ENCODE measurements at regions not wholly inside any gene's neighbourhood (a gene's known extent, or its start where the extent isn't known, plus 50 kb on each side); places are given as distances from the start of the nearest gene placed in this dataset.

- DNase-seq (ENCODE audit: low read depth in 2 of 2): no peak
These were observed 740.3 kb upstream of the HS6ST1 start for GRCh38 chr2:129058981-129059380.

DNA sequence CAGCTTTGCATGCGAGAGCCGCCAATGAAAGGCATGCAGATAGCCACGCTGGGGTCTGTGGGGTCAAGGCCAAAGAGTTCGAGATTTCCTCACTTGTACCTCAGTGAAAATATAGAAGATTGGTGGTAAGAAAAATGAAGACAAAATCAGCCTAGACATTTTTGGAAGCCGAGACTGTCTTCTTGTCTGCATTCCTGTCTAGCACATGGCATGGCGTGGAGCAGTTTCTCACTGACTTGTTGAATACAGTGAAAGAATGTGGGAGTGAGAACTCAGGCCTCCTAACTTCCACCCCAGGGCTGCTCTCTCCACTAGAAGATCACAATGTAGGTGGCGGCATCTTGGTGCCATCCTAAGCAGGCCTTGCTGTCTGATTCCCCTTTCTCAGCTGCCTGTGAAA is 740.8 kb upstream of the HS6ST1 start:
- no peak for DNase-seq (ENCODE audit: low read depth in 2 of 2)

DNA sequence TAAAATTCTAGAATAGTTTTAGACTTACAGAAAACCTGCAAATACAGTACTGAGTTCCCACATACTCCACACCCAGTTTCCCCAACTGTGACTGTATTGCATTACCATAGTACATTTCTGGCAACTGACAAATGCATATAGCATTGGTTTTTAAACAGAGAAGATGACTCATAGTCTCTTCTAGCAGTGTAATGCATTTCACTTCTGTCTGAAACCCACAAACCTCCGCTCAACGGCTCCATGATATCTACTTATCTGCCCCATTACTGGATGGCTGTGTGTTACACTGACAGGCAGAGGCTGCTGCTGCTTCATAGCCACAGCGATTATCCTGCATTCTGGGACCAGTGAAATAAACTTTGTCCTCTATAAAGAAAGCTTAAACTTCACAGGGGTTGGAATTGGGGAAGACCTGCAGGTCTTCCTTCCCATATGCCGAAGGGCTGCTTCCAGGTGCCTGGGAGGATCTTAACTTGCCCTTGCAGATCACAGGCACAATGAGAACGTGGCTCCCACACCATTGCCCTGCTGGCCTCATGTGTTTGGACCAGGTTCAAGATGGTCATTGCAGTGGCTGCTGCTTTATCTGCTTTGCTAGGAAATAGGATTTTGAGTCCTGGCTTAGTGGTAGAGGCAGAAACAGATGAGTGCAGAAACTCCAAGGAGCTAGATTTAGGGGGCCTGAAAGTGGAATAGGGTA is 742.6 kb upstream of the HS6ST1 start:
- DNase-seq (ENCODE audit: low read depth in 2 of 2): no peak

DNA sequence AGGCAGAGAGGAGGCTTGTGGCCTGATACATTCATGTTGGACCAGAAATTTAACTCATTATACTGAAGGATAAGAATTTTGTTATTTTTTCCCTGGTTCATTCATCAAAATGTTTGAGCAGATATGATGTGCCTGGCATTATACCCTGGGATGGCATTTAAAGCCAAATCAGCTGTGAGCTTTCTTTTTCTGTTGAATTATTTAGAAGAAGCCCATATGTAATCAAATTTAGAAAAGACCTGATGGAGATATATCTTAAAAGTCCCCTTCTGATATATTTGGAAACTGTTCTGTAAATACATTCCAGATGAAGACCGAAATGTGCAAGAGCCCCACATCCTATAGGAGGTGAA is 743.1 kb upstream of the HS6ST1 start:
- DNase-seq (ENCODE audit: low read depth in 2 of 2): no peak

DNA sequence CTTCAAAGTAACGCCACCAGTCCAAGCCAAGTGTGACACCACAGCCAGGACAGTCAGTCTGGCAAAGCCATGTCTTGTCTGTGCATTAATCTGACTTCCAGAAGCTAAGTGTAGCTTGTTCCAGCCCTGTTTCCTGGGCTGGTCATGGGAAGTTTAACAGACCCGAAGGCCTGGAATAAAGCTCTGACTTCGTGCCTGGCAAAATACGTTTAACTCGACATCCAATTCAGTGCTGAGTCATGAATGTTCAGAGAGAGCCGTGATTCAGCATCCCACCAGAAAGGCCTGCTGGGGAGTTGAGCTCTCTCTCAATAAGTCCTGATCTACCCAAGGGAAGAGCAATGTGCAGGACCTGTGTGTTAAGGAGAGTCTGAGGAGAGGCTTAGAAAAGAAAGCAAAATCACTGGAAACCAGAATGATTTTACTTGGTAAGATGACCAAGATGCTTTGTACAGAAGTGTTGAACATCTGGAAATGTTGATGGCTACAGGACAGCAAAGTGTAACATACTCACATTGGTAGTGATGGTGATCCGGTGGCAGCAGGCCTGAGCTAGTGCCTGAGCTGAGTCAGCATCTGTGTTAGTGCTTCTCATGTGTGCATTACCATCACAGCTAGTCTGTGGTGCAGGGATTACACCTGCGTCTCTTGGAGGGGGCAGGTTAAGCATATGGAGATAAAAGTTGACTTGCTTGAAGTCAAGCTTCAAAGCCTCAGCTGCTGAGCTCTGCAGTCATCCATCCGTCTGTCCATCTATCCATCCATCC is 743.7 kb upstream of the HS6ST1 start:
- DNase-seq (ENCODE audit: low read depth in 2 of 2): no peak

- DNase-seq (ENCODE audit: low read depth in 2 of 2): no peak
These were observed 748.4 kb upstream of the HS6ST1 start for GRCh38 chr2:129067070-129067469.

DNA sequence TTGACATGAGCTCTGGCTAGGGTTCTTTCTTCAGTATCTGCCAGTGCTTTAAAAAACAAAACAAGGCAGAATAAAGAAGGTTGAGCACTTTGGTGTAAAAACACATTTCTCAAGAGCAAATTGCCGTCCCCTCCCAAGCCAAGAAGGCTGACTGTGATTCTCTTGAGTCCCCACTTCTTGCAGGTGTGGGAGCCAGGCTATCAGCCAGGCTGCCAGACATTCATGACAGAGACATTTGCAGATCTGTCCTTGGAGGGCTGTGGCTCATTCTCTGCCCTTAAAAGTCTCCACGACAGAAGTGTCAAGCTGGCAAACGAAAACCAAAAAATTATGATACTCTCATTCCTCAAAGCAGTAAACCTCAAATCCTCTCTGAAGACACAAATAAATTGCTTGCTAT is 749.3 kb upstream of the HS6ST1 start:
- DNase-seq (ENCODE audit: low read depth in 2 of 2): no peak

GRCh38 chr2:129068543-129068942 is 749.9 kb upstream of the HS6ST1 start:
- DNase-seq (ENCODE audit: low read depth in 2 of 2): no peak

DNA sequence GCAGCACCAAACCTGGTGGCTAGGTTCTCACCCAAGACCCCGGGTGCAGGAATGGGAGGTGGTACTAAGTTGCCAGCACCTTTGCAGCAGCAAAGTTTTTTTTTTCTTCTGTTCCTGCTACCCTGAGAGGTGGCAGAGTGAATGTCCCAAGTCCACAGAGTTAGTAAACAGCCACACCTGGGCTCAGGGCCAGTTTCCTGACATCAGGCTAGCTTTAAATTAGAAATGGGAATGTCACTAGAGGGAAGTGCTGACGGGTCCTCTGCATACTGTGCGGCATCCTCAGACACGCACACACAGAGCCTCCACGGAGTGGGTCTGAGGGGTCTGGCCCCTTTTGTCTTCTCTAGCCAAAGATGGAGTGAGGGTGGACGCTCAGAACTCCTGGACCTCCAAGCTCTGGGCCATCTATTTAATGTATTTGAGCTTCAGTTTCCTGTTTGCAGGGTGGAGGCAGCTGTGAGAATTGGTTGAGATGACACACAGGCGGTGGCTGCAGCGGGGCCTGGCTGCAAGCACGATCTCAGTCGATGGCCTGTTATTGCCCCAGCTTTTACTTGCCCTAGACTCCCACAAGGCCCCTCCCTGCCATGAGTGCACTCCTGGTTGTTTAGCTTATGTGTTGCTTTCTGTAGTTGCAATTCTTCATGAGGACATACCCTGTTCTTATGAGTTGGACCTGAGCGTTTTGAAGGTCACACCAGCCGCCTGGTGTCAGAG is 751.4 kb upstream of the HS6ST1 start:
- DNase-seq (ENCODE audit: low read depth in 2 of 2): no peak

DNA sequence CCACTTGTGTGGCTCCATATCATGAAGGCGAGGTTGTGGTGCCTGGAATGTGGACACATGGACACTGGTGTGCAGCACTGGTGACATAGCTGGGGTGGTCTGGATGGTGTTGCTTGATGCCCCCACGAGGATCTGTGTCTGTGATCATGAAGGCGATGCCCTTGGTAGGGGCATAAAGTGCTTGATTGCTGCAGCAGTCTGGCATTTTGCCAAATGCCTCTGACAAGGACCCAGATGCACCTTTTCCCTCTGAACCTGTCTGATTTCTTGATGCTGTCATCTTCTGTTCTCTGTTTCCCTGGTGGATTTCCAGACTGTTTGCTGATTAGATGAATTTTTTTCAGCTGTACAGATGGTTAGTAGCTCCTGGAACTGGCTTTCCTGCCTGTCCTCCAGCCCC is 752.0 kb upstream of the HS6ST1 start:
- no peak for DNase-seq (ENCODE audit: low read depth in 2 of 2)

GRCh38 chr2:129071531-129071930 is 752.9 kb upstream of the HS6ST1 start:
- no peak for DNase-seq (ENCODE audit: low read depth in 2 of 2)

GRCh38 chr2:129074298-129074920 is 755.7 kb upstream of the HS6ST1 start:
- DNase-seq (ENCODE audit: low read depth in 2 of 2): no peak

- DNase-seq (ENCODE audit: low read depth in 2 of 2): no peak
These were observed 759.9 kb upstream of the HS6ST1 start for GRCh38 chr2:129078548-129078947.

- DNase-seq (ENCODE audit: low read depth in 2 of 2): no peak
These were observed 762.2 kb upstream of the HS6ST1 start for GRCh38 chr2:129080715-129081476.

GRCh38 chr2:129085386-129085785 is 766.7 kb upstream of the HS6ST1 start:
- DNase-seq (ENCODE audit: low read depth in 2 of 2): no peak

GRCh38 chr2:129087133-129087813 is 768.6 kb upstream of the HS6ST1 start:
- no peak for DNase-seq (ENCODE audit: low read depth in 2 of 2)

GRCh38 chr2:129091620-129092019 is 773.0 kb upstream of the HS6ST1 start:
- no peak for DNase-seq (ENCODE audit: low read depth in 2 of 2)

- no peak for DNase-seq (ENCODE audit: low read depth in 2 of 2)
These were observed 774.3 kb upstream of the HS6ST1 start for GRCh38 chr2:129092956-129093355.

DNA sequence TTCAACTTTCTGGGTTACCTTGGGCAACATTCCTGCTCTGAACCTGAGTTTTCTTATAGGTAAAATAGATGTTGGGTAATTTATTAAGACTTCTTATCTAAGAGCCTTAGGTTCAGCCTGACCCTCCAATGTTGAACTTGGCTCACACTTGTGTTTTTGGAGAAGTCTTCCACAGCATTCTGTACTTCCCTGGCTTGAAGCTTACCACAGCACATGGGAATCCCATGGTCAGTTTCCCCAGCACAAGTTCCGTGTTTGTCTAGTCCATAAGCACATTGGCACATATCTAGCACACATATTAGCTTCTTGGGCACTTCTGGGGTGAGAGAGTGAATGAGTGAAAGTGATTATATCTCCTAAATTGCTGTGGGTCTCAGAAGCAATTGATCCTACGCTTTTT is 782.5 kb upstream of the HS6ST1 start:
- no peak for DNase-seq (ENCODE audit: low read depth in 2 of 2)

DNA sequence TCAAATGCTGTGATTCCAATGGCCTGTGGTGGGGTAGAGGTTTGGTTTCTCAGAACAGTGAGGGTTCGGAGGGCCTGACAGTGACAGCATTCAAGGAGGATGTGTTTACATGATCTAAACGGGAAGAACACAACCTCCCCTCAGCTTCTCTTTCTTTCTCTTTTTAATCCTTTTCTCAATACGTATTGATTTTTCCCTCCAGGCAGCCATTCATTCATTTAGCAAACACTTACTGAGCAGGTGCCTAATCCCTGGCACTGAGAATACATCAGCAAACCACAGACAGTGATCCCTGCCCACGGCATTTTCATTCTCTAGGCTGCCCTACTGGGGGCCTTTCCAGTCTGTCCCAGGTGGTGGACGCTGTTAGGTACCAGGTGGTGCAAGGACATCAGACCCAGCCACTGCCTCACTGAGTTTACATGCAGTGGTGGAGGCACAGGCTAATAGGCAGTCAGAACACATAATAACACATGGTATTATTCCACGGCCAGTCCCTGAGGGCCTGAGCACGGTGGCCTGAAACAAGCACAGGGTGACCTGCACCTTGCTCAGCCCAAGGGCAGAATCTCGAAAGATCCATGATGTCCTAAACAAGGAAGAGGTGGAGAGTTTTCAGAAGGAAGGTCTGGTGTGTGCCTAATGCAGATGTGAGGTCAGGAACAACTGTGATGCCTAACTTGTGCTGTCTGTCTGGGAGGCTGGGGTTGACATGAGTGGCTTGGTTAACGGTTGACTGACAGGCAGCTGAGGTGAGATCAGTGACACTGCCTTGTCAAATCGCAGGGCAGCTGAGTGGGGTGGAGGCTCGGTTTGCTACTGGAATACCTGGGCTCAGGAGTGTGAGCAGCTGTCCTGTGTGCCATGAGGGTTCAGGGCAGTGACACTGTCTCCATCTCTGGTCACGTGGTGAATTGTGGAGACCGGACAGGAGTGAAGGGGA is 785.5 kb upstream of the HS6ST1 start:
- DNase-seq (ENCODE audit: low read depth in 2 of 2): no peak
